CD4-positive, alpha-beta T cell treated with Interleukin-21 for 1 hour (primary cell): ENCODE measurements at regions not wholly inside any gene's neighbourhood (a gene's known extent, or its start where the extent isn't known, plus 50 kb on each side); places are given as distances from the start of the nearest gene placed in this dataset.
"Not testable (repeated sequence)": the region's sequence is repeated elsewhere in the genome, so short reads cannot be mapped to it uniquely, and the experiment has no call there.

Experiments
- DNase-seq: peaks from one replicate; pipeline ENCODE4 v3.0.0-alpha.2; 2020

GRCh38 chr7:4319280-4319679, 362.8 kb upstream of the FOXK1 start:
- no peak for DNase-seq

GRCh38 chr7:4325732-4326131, 356.4 kb upstream of the FOXK1 start:
- no peak for DNase-seq

- DNase-seq: no peak
Observed at GRCh38 chr7:4331711-4332110, 350.4 kb upstream of the FOXK1 start.

- no peak for DNase-seq
Observed at GRCh38 chr7:4338556-4338955, 343.5 kb upstream of the FOXK1 start.

- no peak for DNase-seq
Observed at GRCh38 chr7:4343272-4344247, 338.5 kb upstream of the FOXK1 start.

GRCh38 chr7:4345004-4345403, 337.1 kb upstream of the FOXK1 start:
- no peak for DNase-seq

- DNase-seq: no peak
Observed at GRCh38 chr7:4352069-4352468, 330.0 kb upstream of the FOXK1 start.

GRCh38 chr7:4361774-4362173, 320.3 kb upstream of the FOXK1 start:
- no peak for DNase-seq

- no peak for DNase-seq
Observed at GRCh38 chr7:4383584-4383983, 298.5 kb upstream of the FOXK1 start.

- no peak for DNase-seq
Observed at GRCh38 chr7:4386190-4386589, 295.9 kb upstream of the FOXK1 start.

GRCh38 chr7:4391103-4391502, 291.0 kb upstream of the FOXK1 start:
- not testable (repeated sequence) for DNase-seq

GRCh38 chr7:4394736-4395135, 287.4 kb upstream of the FOXK1 start:
- no peak for DNase-seq

- no peak for DNase-seq
Observed at GRCh38 chr7:4399121-4399520, 283.0 kb upstream of the FOXK1 start.

- no peak for DNase-seq
Observed at GRCh38 chr7:4399596-4399995, 282.5 kb upstream of the FOXK1 start.

GRCh38 chr7:4406288-4407058, 275.6 kb upstream of the FOXK1 start:
- DNase-seq: no peak

- no peak for DNase-seq
Observed at GRCh38 chr7:4409946-4410345, 272.1 kb upstream of the FOXK1 start.

- no peak for DNase-seq
Observed at GRCh38 chr7:4416396-4417056, 265.6 kb upstream of the FOXK1 start.

- DNase-seq: no peak
Observed at GRCh38 chr7:4428526-4428925, 253.6 kb upstream of the FOXK1 start.

GRCh38 chr7:4430227-4430626, 251.9 kb upstream of the FOXK1 start:
- no peak for DNase-seq

- no peak for DNase-seq
Observed at GRCh38 chr7:4434306-4434705, 247.8 kb upstream of the FOXK1 start.

- no peak for DNase-seq
Observed at GRCh38 chr7:4436361-4436895, 245.7 kb upstream of the FOXK1 start.

- DNase-seq: no peak
Observed at GRCh38 chr7:4436936-4437335, 245.2 kb upstream of the FOXK1 start.

GRCh38 chr7:4437916-4438315, 244.2 kb upstream of the FOXK1 start:
- DNase-seq: no peak
